H9 (cell line): ENCODE measurements at regions not wholly inside any gene's neighbourhood (a gene's known extent, or its start where the extent isn't known, plus 50 kb on each side); places are given as distances from the start of the nearest gene placed in this dataset.

Experiments
- DNase-seq: peaks from one replicate; pipeline ENCODE4 v3.0.0-alpha.2; 2017
- H2AFZ ChIP-seq: one replicate; pipeline ENCODE4 v1.6.1; 2013; ENCODE audit warnings: mild to moderate bottlenecking, low read length, control low read depth, moderate library complexity
- H2AK5ac ChIP-seq: 2 replicates; pipeline ENCODE4 v1.6.1; 2013; ENCODE audit warnings: low read length, control low read depth, mixed read lengths; ENCODE audit not compliant: insufficient read length
- H2BK120ac ChIP-seq: one replicate; pipeline ENCODE4 v1.6.1; 2013; ENCODE audit warnings: low read depth, mild to moderate bottlenecking, low read length, control low read depth, inconsistent platforms; ENCODE audit not compliant: poor library complexity, severe bottlenecking
- H2BK12ac ChIP-seq: 2 replicates; pipeline ENCODE4 v1.6.1; 2013; ENCODE audit warnings: low read length, control low read depth, mixed read lengths, low read depth; ENCODE audit not compliant: insufficient read length
- H2BK15ac ChIP-seq: 2 replicates; pipeline ENCODE4 v1.6.1; 2013; ENCODE audit warnings: low read depth, low read length, control low read depth
- H2BK20ac ChIP-seq: one replicate; pipeline ENCODE4 v1.6.1; 2013; ENCODE audit warnings: low read depth, mild to moderate bottlenecking, low read length, control low read depth, inconsistent platforms; ENCODE audit not compliant: poor library complexity, severe bottlenecking
- H2BK5ac ChIP-seq: 2 replicates; pipeline ENCODE4 v1.6.1; 2013; ENCODE audit warnings: low read length, control low read depth, mixed read lengths; ENCODE audit not compliant: insufficient read length
- H3K14ac ChIP-seq: 2 replicates; pipeline ENCODE4 v1.6.1; 2013; ENCODE audit warnings: low read length, control low read depth; ENCODE audit not compliant: insufficient read depth
- H3K18ac ChIP-seq: 2 replicates; pipeline ENCODE4 v1.6.1; 2013; ENCODE audit warnings: low read depth, mild to moderate bottlenecking, mixed read lengths, low read length, control low read depth; ENCODE audit not compliant: insufficient read length
- H3K23ac ChIP-seq: 2 replicates; pipeline ENCODE4 v1.6.1; 2013; ENCODE audit warnings: low read length, control low read depth, mixed read lengths, low read depth; ENCODE audit not compliant: insufficient read length
- H3K23me2 ChIP-seq: 2 replicates; pipeline ENCODE4 v1.6.1; 2013; ENCODE audit warnings: low read depth, mild to moderate bottlenecking, mixed read lengths, low read length, control low read depth; ENCODE audit not compliant: insufficient read length, poor library complexity, severe bottlenecking
- H3K27ac ChIP-seq: 2 replicates; pipeline ENCODE4 v1.5.1; 2013; ENCODE audit warnings: low read length, control low read depth, mixed read lengths, low read depth; ENCODE audit not compliant: insufficient read length
- H3K27me3 ChIP-seq: 2 replicates; pipeline ENCODE4 v1.6.1; 2013; ENCODE audit warnings: low read length, control low read depth, inconsistent platforms; ENCODE audit not compliant: insufficient read depth
- H3K4ac ChIP-seq: 2 replicates; pipeline ENCODE4 v1.6.1; 2013; ENCODE audit warnings: low read depth, mild to moderate bottlenecking, control low read depth, inconsistent platforms, low read length, moderate library complexity
- H3K4me1 ChIP-seq: 2 replicates; pipeline ENCODE4 v1.6.1; 2013; ENCODE audit warnings: low read length, control low read depth, inconsistent platforms; ENCODE audit not compliant: insufficient read depth
- H3K4me2 ChIP-seq: 2 replicates; pipeline ENCODE4 v1.6.1; 2013; ENCODE audit warnings: low read length, control low read depth, mixed read lengths; ENCODE audit not compliant: insufficient read length, insufficient read depth
- H3K56ac ChIP-seq: 2 replicates; pipeline ENCODE4 v1.6.1; 2013; ENCODE audit warnings: low read depth, mild to moderate bottlenecking, mixed read lengths, low read length, control low read depth; ENCODE audit not compliant: insufficient read length
- H3K79me1 ChIP-seq: 2 replicates; pipeline ENCODE4 v1.6.1; 2013; ENCODE audit warnings: low read depth, mild to moderate bottlenecking, moderate library complexity, low read length, control low read depth, inconsistent platforms; ENCODE audit not compliant: insufficient read depth, poor library complexity, severe bottlenecking
- H3K79me2 ChIP-seq: 2 replicates; pipeline ENCODE4 v1.6.1; 2013; ENCODE audit warnings: low read length, control low read depth, inconsistent platforms; ENCODE audit not compliant: insufficient read depth
- H3K9ac ChIP-seq: 2 replicates; pipeline ENCODE4 v1.6.1; 2013; ENCODE audit warnings: low read length, control low read depth, mixed read lengths; ENCODE audit not compliant: insufficient read length; ENCODE audit errors: extremely low read depth
- H3K9me3 ChIP-seq: one replicate; pipeline ENCODE4 v1.6.1; 2013; ENCODE audit warnings: low read depth, low read length, inconsistent platforms; ENCODE audit not compliant: control insufficient read depth
- H3T11ph ChIP-seq: one replicate; pipeline ENCODE4 v1.6.1; 2013; ENCODE audit warnings: mild to moderate bottlenecking, low read length, control low read depth, inconsistent platforms
- H4K20me1 ChIP-seq: one replicate; pipeline ENCODE4 v1.6.1; 2013; ENCODE audit not compliant: control insufficient read depth, insufficient read length, insufficient read depth
- H4K5ac ChIP-seq: 2 replicates; pipeline ENCODE4 v1.6.1; 2013; ENCODE audit warnings: low read depth, mild to moderate bottlenecking, mixed read lengths, low read length, control low read depth; ENCODE audit not compliant: insufficient read length
- H4K8ac ChIP-seq: replicated peaks from 2 replicates; pipeline ENCODE4 v1.6.1; 2013; ENCODE audit warnings: low read length, control low read depth, mixed read lengths, low read depth; ENCODE audit not compliant: insufficient read length
- H4K91ac ChIP-seq: 2 replicates; pipeline ENCODE4 v1.6.1; 2013; ENCODE audit warnings: low read depth, mild to moderate bottlenecking, moderate library complexity, mixed read lengths, low read length, control low read depth; ENCODE audit not compliant: insufficient read length
- H3K27ac Mint-ChIP-seq, 3 experiments: 2 replicates in 2 of 3; 3 replicates in 1 of 3; pipeline ENCODE4 v1.8.0; 2020 to 2021; ENCODE audit warnings: mixed read lengths in 3 of 3, mild to moderate bottlenecking in 1 of 3, moderate library complexity in 1 of 3
- H3K27me3 Mint-ChIP-seq: 2 replicates; pipeline ENCODE4 v1.8.0; 2021; ENCODE audit warnings: low read depth, mild to moderate bottlenecking, moderate library complexity, mixed read lengths
- H3K36me3 Mint-ChIP-seq, 3 experiments: 2 replicates in 2 of 3; 3 replicates in 1 of 3; pipeline ENCODE4 v1.8.0; 2020 to 2021; ENCODE audit warnings: low read depth in 3 of 3, mixed read lengths in 3 of 3; ENCODE audit not compliant: insufficient read depth in 1 of 3
- H3K4me1 Mint-ChIP-seq, 2 experiments: 2 replicates each; pipeline ENCODE4 v1.8.0; 2020; ENCODE audit warnings: mixed read lengths in 2 of 2
- H3K4me3 Mint-ChIP-seq, 2 experiments: 2 replicates in 1 of 2; 3 replicates in 1 of 2; pipeline ENCODE4 v1.8.0; 2020 to 2021; ENCODE audit warnings: mild to moderate bottlenecking in 2 of 2, mixed read lengths in 2 of 2, moderate library complexity in 1 of 2
- H3K9me3 Mint-ChIP-seq, 2 experiments: 2 replicates in 1 of 2; 3 replicates in 1 of 2; pipeline ENCODE4 v1.8.0; 2020; ENCODE audit warnings: mild to moderate bottlenecking in 2 of 2, mixed read lengths in 2 of 2, moderate library complexity in 1 of 2
- CTCF ChIP-seq: fragments of 200-600 bp; sonication (generic); conservative IDR thresholded peaks from 3 replicates; pipeline ENCODE4 v1.8.0; 2021; ENCODE audit warnings: antibody characterized with exemption, mild to moderate bottlenecking
- WGBS: extraction: QIAGEN DNeasy Blood & Tissue Kit; methylation state at CpG from one replicate; pipeline ENCODE4 v1.1.7; 2013; ENCODE audit warnings: missing lambda C conversion rate, low lambda C conversion rate, mixed read lengths; ENCODE audit not compliant: insufficient read length; ENCODE audit errors: extremely low coverage; 5-methylcytosine and 5-hydroxymethylcytosine counted together

DNA sequence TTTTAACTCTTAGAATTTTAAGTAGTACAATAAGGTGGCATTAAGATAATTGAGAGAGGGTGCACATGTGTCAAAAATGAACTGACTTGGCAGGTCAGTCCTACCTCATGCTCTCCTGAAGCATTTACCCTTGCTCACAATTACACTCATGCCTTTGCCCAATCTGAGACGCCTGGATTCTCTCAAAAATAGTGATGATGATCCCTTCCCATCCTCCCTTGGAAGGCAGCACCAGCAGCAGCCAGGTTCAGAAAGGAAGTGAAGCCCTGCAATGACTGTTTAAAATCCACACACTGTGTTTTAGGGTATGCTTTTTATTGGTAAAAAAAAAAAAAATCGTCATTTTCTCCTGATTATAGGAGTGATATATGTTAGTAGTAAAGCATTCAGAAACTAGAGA is 246.6 kb downstream of the PRELID2 start:
- no peak overlapping the region for H3K4me2 ChIP-seq
- H2BK120ac ChIP-seq, result no peak overlapping the region
- no peak overlapping the region for H3T11ph ChIP-seq
- no peak overlapping the region for H4K91ac ChIP-seq
- Mint-ChIP-seq H3K9me3 (no peaks in the 10 kb centered on the region; a peak in 2 of 5 replicates), H3K36me3 (no peaks in the 10 kb centered on the region; a peak in 1 of 7 replicates), H3K27me3 (no peaks in the 10 kb centered on the region), H3K4me3 (no peak overlapping the region), H3K27ac (no peak overlapping the region), H3K4me1 (no peaks in the 10 kb centered on the region)
- H4K8ac ChIP-seq, result no peak overlapping the region
- no peak overlapping the region for H3K4ac ChIP-seq
- H3K79me2 ChIP-seq, result no peaks in the 10 kb centered on the region
- H2BK12ac ChIP-seq, result no peak overlapping the region
- WGBS, result no CpG with 5 or more reads among the region's 2 CpGs
- H2BK20ac ChIP-seq, result no peak overlapping the region
- no peak overlapping the region for H3K18ac ChIP-seq
- no peaks in the 10 kb centered on the region for H3K4me1 ChIP-seq
- H3K23ac ChIP-seq, result no peak overlapping the region
- H3K9ac ChIP-seq, result no peak overlapping the region
- no peaks in the 10 kb centered on the region for H3K79me1 ChIP-seq
- H4K5ac ChIP-seq, result no peak overlapping the region
- no peak overlapping the region for H3K56ac ChIP-seq
- H4K20me1 ChIP-seq, result no peaks in the 10 kb centered on the region
- H2BK15ac ChIP-seq, result no peak overlapping the region
- H2AFZ ChIP-seq, result no peak overlapping the region
- no peak for TF ChIP-seq CTCF
- H3K27me3 ChIP-seq, result no peaks in the 10 kb centered on the region
- H2BK5ac ChIP-seq, result no peak overlapping the region
- no peak overlapping the region for H3K27ac ChIP-seq
- H3K14ac ChIP-seq, result no peak overlapping the region
- H3K9me3 ChIP-seq, result no peaks in the 10 kb centered on the region
- no peak overlapping the region for H2AK5ac ChIP-seq
- H3K23me2 ChIP-seq, result no peaks in the 10 kb centered on the region
- DNase-seq, result no peak
